ENCODE measurements at regions not wholly inside any gene's neighbourhood (a gene's known extent, or its start where the extent isn't known, plus 50 kb on each side); places are given as distances from the start of the nearest gene placed in this dataset.

GRCh38 chr21:31443736-31444521, 99.9 kb upstream of the TIAM1 start:
- no peaks in the 10 kb centered on the region for H3K36me3 ChIP-seq
- TF ChIP-seq POLR2AphosphoS5 (IDR thresholded peaks at IDR 0.05; ENCODE audit: insufficient read depth in 1 of 2, low read depth in 1 of 2) (no peak), POLR2A (IDR thresholded peaks at IDR 0.05) (no peak), CTCF (IDR thresholded peaks at IDR 0.05) (no peak)
- H3K27me3 ChIP-seq, result no peaks in the 10 kb centered on the region
- peaks cover 9% of the 10 kb centered on the region for H3K4me1 ChIP-seq
- intact Hi-C loops (cut with DNase I), result no loop called here
- peaks cover 5% of the 10 kb centered on the region for H3K9me3 ChIP-seq
- no peak overlapping the region for H3K4me3 ChIP-seq
- H3K27ac ChIP-seq, result no peak overlapping the region
- DNase-seq (ENCODE audit: extremely low spot score in 2 of 2), result no peak

- peaks cover 5% of the 10 kb centered on the region for H3K9me3 ChIP-seq
- intact Hi-C loops (cut with DNase I), result no loop called here
- no peaks in the 10 kb centered on the region for H3K27me3 ChIP-seq
- H3K36me3 ChIP-seq, result no peaks in the 10 kb centered on the region
- DNase-seq (ENCODE audit: extremely low spot score in 2 of 2), result no peak
- TF ChIP-seq CTCF (IDR thresholded peaks at IDR 0.05) (no peak), POLR2AphosphoS5 (IDR thresholded peaks at IDR 0.05; ENCODE audit: insufficient read depth in 1 of 2, low read depth in 1 of 2) (no peak)
- no peak overlapping the region for H3K27ac ChIP-seq
- no peak overlapping the region for H3K4me3 ChIP-seq
- H3K4me1 ChIP-seq, result peaks cover 9% of the 10 kb centered on the region
These were observed 98.3 kb upstream of the TIAM1 start for GRCh38 chr21:31442339-31442738.

- DNase-seq (ENCODE audit: extremely low spot score in 2 of 2), result no peak
- Histone ChIP-seq H3K27me3 (no peaks in the 10 kb centered on the region), H3K4me1 (no peaks in the 10 kb centered on the region), H3K9me3 (no peaks in the 10 kb centered on the region), H3K36me3 (no peaks in the 10 kb centered on the region), H3K4me3 (no peak overlapping the region), H3K27ac (no peak overlapping the region)
- intact Hi-C loops (cut with DNase I), result no loop called here
- TF ChIP-seq POLR2A (IDR thresholded peaks at IDR 0.05) (no peak), CTCF (IDR thresholded peaks at IDR 0.05) (no peak), POLR2AphosphoS5 (IDR thresholded peaks at IDR 0.05; ENCODE audit: insufficient read depth in 1 of 2, low read depth in 1 of 2) (no peak)
These were observed 85.4 kb upstream of the TIAM1 start for GRCh38 chr21:31429506-31429905.

- no peaks in the 10 kb centered on the region for H3K4me1 ChIP-seq
- intact Hi-C loops (cut with DNase I), result no loop called here
- H3K27ac ChIP-seq, result no peak overlapping the region
- H3K4me3 ChIP-seq, result no peak overlapping the region
- DNase-seq (ENCODE audit: extremely low spot score in 2 of 2), result no peak
- H3K9me3 ChIP-seq, result no peaks in the 10 kb centered on the region
- no peaks in the 10 kb centered on the region for H3K36me3 ChIP-seq
- TF ChIP-seq POLR2A (IDR thresholded peaks at IDR 0.05), result no peak
- TF ChIP-seq CTCF (IDR thresholded peaks at IDR 0.05), result no peak
- no peak for TF ChIP-seq POLR2AphosphoS5 (IDR thresholded peaks at IDR 0.05; ENCODE audit: insufficient read depth in 1 of 2, low read depth in 1 of 2)
- no peaks in the 10 kb centered on the region for H3K27me3 ChIP-seq
These were observed 82.3 kb upstream of the TIAM1 start for GRCh38 chr21:31426235-31426797.

- intact Hi-C loops (cut with DNase I), result no loop called here
- TF ChIP-seq POLR2AphosphoS5 (IDR thresholded peaks at IDR 0.05; ENCODE audit: insufficient read depth in 1 of 2, low read depth in 1 of 2), result no peak
- TF ChIP-seq POLR2A (IDR thresholded peaks at IDR 0.05), result no peak
- no peak for TF ChIP-seq CTCF (IDR thresholded peaks at IDR 0.05)
- Histone ChIP-seq H3K4me3 (no peak overlapping the region), H3K9me3 (no peaks in the 10 kb centered on the region), H3K27me3 (no peaks in the 10 kb centered on the region), H3K36me3 (no peaks in the 10 kb centered on the region), H3K27ac (no peak overlapping the region), H3K4me1 (no peaks in the 10 kb centered on the region)
- no peak for DNase-seq (ENCODE audit: extremely low spot score in 2 of 2)
These were observed 81.1 kb upstream of the TIAM1 start for GRCh38 chr21:31425138-31425537.
